Endothelial cell of umbilical vein (primary cell): ENCODE measurements at regions not wholly inside any gene's neighbourhood (a gene's known extent, or its start where the extent isn't known, plus 50 kb on each side); places are given as distances from the start of the nearest gene placed in this dataset.

Experiments used
- BruUV-seq: library from RNA; stranded (reverse); fragments of 400-500 nt; replicated peaks from 2 replicates; lab custom pipeline; 2021; lab: Mats Ljungman, UMichigan
- CTCF ChIA-PET: fragments of 300-600, 350-600 bp; sonication (Branson Sonifier 250); formaldehyde crosslinking; loops from one replicate; lab custom pipeline; 2021; ENCODE audit warnings: antibody characterized with exemption, inconsistent platforms; lab: Charles Lee
- POLR2A ChIA-PET: fragments of 300-600, 350-600 bp; sonication (Branson Sonifier 250); formaldehyde crosslinking; loops from one replicate; lab custom pipeline; 2021; ENCODE audit warnings: antibody characterized with exemption, inconsistent platforms; lab: Charles Lee
- DNase-seq: peaks from one replicate; pipeline ENCODE4 v3.0.0-alpha.2; 2011; ENCODE audit warnings: low read depth, low spot score
- FAIRE-seq: peaks from 2 replicates; lab custom pipeline; 2011; peaks lifted over from hg19 to GRCh38; lab: Jason Lieb, UNC
- H2AFZ ChIP-seq: 2 replicates; pipeline ENCODE4 v1.6.0; 2012; ENCODE audit warnings: low read depth, low read length, control low read depth, inconsistent platforms
- H3K27ac ChIP-seq: 2 replicates; pipeline ENCODE4 v1.5.1; 2011; ENCODE audit warnings: low read depth, mild to moderate bottlenecking, control low read depth, low read length, moderate library complexity; ENCODE audit not compliant: insufficient read depth
- H3K27me3 ChIP-seq, 2 experiments: 2 replicates each; pipeline versions ENCODE4 v1.6.0 to v1.6.1; 2011; ENCODE audit warnings: low read length in 2 of 2, mixed read lengths in 1 of 2; ENCODE audit not compliant: control insufficient read depth in 2 of 2, insufficient read depth in 2 of 2
- H3K36me3 ChIP-seq, 2 experiments: 2 replicates in 1 of 2; 3 replicates in 1 of 2; pipeline ENCODE4 v1.5.1; 2011; ENCODE audit warnings: low read length in 2 of 2, mild to moderate bottlenecking in 1 of 2, moderate library complexity in 1 of 2; ENCODE audit not compliant: control insufficient read depth in 2 of 2, insufficient read depth in 2 of 2; ENCODE audit errors: extremely low read depth in 1 of 2
- H3K4me1 ChIP-seq: 3 replicates; pipeline ENCODE4 v1.5.1; 2011; ENCODE audit warnings: mild to moderate bottlenecking, low read length; ENCODE audit not compliant: control insufficient read depth, insufficient read depth; ENCODE audit errors: extremely low read depth
- H3K4me2 ChIP-seq: 2 replicates; pipeline ENCODE4 v1.6.1; 2011; ENCODE audit warnings: low read length, control low read depth, mixed read lengths; ENCODE audit not compliant: insufficient read depth
- H3K4me3 ChIP-seq, 3 experiments: fragments of 200-600 bp in 1 of 3; sonication (generic), shearing (Covaris generic) in 1 of 3; replicated peaks in 1 of 3; 2 replicates each; pipeline ENCODE4 v1.5.1; 2011 to 2016; ENCODE audit warnings: control low read depth in 3 of 3, low read length in 3 of 3, mild to moderate bottlenecking in 2 of 3, inconsistent platforms in 1 of 3, low read depth in 1 of 3, moderate library complexity in 1 of 3; ENCODE audit not compliant: insufficient read depth in 1 of 3
- H3K79me2 ChIP-seq: 2 replicates; pipeline ENCODE4 v1.6.0; 2012; ENCODE audit warnings: low read length, inconsistent platforms; ENCODE audit not compliant: control insufficient read depth, insufficient read depth
- H3K9ac ChIP-seq: replicated peaks from 2 replicates; pipeline ENCODE3; 2011; ENCODE audit warnings: low read length, control low read depth; ENCODE audit not compliant: insufficient read depth; ENCODE audit errors: extremely low read depth
- H3K9me1 ChIP-seq: replicated peaks from 3 replicates; pipeline ENCODE4 v1.6.0; 2011; ENCODE audit warnings: mild to moderate bottlenecking, low read length; ENCODE audit not compliant: control insufficient read depth, insufficient read depth; ENCODE audit errors: extremely low read depth
- H3K9me3 ChIP-seq: replicated peaks from 2 replicates; pipeline ENCODE4 v1.5.1; 2012; ENCODE audit warnings: low read length, inconsistent platforms; ENCODE audit not compliant: control insufficient read depth, insufficient read depth
- H4K20me1 ChIP-seq: replicated peaks from 2 replicates; pipeline ENCODE3; 2011; ENCODE audit warnings: mild to moderate bottlenecking, low read length; ENCODE audit not compliant: control insufficient read depth, insufficient read depth; ENCODE audit errors: extremely low read depth
- GATA2 ChIP-seq: IDR thresholded peaks from 2 replicates; pipeline ENCODE4 v1.7.0; 2011; ENCODE audit warnings: low read depth, mild to moderate bottlenecking, moderate library complexity, mixed read lengths, low read length; ENCODE audit not compliant: insufficient read length, insufficient read depth
- MYC ChIP-seq: IDR thresholded peaks from one replicate; pipeline ENCODE4 v1.6.1; 2011; ENCODE audit warnings: mild to moderate bottlenecking, low read depth, low read length
- POLR2A ChIP-seq: IDR thresholded peaks from 2 replicates; pipeline ENCODE4 v1.6.1; 2012; ENCODE audit warnings: low read depth, mild to moderate bottlenecking, control low read depth, low read length
- dilution Hi-C: fragments of 300-500 bp; cut with MboI; formaldehyde crosslinking; loops from one replicate; pipeline ENCODE4 v1.15.0; 2019; ENCODE audit warnings: low sequenced_read_pairs; ENCODE audit not compliant: extremely low pct_ligation_motif_present
- intact Hi-C: fragments of 100-400 bp; cut with micrococcal nuclease; formaldehyde crosslinking; loops from one replicate; pipeline ENCODE4 v1.10.0; 2022
- TF ChIP-seq, protein P1 (sequence below), 2 donors: IDR thresholded peaks; 1 replicate in 1 of 2; 2 replicates in 1 of 2; pipeline ENCODE4 v1.5.1; 2011; ENCODE audit warnings: low read length in 2 of 2, mild to moderate bottlenecking in 2 of 2, moderate library complexity in 2 of 2, control low read depth in 1 of 2, inconsistent platforms in 1 of 2, low read depth in 1 of 2; ENCODE audit not compliant: insufficient read depth in 1 of 2; ENCODE audit errors: extremely low read depth in 1 of 2

DNA sequence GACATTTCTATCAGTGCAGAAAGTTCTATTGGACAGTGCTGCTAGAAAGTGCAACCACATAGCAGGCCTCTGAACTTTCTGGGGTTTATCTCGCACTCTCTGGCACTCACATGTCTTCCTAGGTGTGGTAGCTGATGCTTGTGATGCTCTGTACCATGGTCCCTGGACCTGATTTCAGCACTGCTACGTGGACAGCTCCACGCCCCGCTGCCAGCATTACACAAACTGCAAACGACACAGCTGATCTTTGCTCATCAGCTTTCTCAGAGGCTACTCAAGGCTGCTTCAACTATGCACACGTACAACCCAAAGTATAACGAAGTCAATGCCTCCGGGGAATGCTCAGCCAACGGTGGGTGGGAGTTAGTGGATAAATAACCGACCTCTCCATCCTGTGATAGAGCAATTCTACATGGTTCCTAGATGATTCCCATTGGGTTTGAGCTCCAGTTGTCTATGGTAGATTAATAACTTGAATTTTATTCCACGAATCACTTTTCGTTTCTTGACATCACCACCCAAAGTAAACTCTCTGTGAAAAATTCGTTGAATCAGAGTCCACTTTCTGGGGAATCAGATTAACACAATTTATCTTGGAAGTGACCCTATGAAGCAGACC is 302.5 kb downstream of the ACTR3B start:
- ChIA-PET CTCF (no interaction called here), POLR2A (no interaction called here)
- Histone ChIP-seq H3K9ac (no peak overlapping the region), H3K9me1 (no peaks in the 10 kb centered on the region), H2AFZ (no peak overlapping the region), H3K9me3 (peaks cover 8% of the 10 kb centered on the region), H3K27ac (no peak overlapping the region), H4K20me1 (no peaks in the 10 kb centered on the region), H3K4me2 (no peak overlapping the region), H3K79me2 (no peaks in the 10 kb centered on the region), H3K36me3 (no peaks in the 10 kb centered on the region), H3K27me3 (no peaks in the 10 kb centered on the region), H3K4me1 (no peaks in the 10 kb centered on the region), H3K4me3 (no peak overlapping the region)
- dilution Hi-C loops (no loop called here), intact Hi-C loops (no loop called here)
- TF ChIP-seq GATA2 (no peak), POLR2A (no peak)
- TF ChIP-seq, protein P1, sequence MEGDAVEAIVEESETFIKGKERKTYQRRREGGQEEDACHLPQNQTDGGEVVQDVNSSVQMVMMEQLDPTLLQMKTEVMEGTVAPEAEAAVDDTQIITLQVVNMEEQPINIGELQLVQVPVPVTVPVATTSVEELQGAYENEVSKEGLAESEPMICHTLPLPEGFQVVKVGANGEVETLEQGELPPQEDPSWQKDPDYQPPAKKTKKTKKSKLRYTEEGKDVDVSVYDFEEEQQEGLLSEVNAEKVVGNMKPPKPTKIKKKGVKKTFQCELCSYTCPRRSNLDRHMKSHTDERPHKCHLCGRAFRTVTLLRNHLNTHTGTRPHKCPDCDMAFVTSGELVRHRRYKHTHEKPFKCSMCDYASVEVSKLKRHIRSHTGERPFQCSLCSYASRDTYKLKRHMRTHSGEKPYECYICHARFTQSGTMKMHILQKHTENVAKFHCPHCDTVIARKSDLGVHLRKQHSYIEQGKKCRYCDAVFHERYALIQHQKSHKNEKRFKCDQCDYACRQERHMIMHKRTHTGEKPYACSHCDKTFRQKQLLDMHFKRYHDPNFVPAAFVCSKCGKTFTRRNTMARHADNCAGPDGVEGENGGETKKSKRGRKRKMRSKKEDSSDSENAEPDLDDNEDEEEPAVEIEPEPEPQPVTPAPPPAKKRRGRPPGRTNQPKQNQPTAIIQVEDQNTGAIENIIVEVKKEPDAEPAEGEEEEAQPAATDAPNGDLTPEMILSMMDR (IDR thresholded peaks at IDR 0.05; ENCODE audit: extremely low read depth in 1 of 2, insufficient read depth in 1 of 2, low read depth in 1 of 2, low read length in 2 of 2), result no peak
- DNase-seq (no peak), FAIRE-seq (no peak)
- no TSS peak for BruUV-seq

DNA sequence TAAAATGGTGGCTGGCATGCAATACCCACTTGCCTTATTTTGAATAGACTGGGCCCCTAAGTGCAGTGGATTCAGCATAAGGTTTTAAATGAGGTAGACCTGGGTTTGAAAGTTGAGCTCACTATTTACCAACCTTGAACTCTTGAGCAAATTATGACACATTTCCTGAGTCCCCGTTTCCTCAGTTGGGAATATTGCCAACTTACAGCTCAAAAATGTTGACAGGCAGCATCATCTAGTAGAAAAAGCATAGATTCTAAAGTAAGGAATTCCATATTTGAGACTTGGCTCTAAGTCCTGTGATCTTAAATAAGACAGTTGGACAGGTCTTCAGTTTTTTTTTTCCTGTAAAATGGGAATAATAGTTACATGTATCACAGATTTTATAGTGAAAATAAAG is 305.5 kb downstream of the ACTR3B start:
- intact Hi-C loops (no loop called here), dilution Hi-C loops (no loop called here)
- Histone ChIP-seq H3K4me2 (no peak overlapping the region), H4K20me1 (no peaks in the 10 kb centered on the region), H3K27ac (no peak overlapping the region), H3K79me2 (no peaks in the 10 kb centered on the region), H3K4me1 (no peaks in the 10 kb centered on the region), H3K9me3 (peaks cover 6% of the 10 kb centered on the region), H3K9ac (no peak overlapping the region), H3K4me3 (no peak overlapping the region), H3K27me3 (no peaks in the 10 kb centered on the region), H3K9me1 (no peaks in the 10 kb centered on the region), H3K36me3 (no peaks in the 10 kb centered on the region), H2AFZ (no peak overlapping the region)
- ChIA-PET POLR2A (no interaction called here), CTCF (no interaction called here)
- TF ChIP-seq MYC, result no peak
- DNase-seq, result no peak
- no peak for FAIRE-seq
- no TSS peak for BruUV-seq
